Glomerular visceral epithelial cell (primary cell): ENCODE measurements at regions not wholly inside any gene's neighbourhood (a gene's known extent, or its start where the extent isn't known, plus 50 kb on each side); places are given as distances from the start of the nearest gene placed in this dataset.
"Not testable (repeated sequence)": the region's sequence is repeated elsewhere in the genome, so short reads cannot be mapped to it uniquely, and the experiment has no call there.

Source experiments
- DNase-seq: peaks from one replicate; pipeline ENCODE4 v3.0.0-alpha.2; 2016; ENCODE audit errors: extremely low spot score

DNA sequence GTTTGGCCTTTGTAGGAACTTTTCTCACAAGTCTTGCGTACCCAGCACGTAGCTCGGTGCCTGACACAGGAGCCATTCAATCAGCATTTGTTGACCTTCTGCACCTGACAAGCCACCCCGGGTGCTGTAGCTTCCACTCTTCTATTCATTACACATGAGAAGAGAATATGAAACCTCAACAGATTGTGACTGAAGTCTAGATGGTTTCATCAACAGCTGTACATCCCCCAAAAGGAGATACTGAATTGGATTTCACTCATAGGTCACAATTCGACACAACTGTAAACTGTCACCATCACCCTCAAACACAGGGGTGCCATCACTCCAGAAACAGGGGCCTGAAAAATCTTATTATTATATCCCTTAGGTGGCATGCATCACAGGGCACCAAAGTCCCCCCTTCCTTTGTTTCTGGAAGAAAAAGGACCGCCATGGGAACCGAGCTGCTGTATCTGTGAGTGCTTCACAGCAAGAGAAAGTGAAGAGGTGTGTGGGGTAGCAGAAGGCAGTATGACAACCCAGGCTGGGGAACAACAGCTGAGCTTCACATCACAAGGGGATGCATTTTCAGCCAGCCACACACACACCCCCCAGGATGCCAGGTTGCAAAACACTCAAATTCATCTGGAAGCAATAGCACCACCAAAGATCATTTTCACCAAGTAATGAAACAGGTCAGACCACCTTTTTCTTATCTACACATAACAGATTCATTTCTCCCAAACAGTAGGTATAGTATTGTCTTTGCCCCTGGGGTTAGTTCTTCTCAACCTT is 225.7 kb downstream of the TOMM20 start:
- DNase-seq: no peak

DNA sequence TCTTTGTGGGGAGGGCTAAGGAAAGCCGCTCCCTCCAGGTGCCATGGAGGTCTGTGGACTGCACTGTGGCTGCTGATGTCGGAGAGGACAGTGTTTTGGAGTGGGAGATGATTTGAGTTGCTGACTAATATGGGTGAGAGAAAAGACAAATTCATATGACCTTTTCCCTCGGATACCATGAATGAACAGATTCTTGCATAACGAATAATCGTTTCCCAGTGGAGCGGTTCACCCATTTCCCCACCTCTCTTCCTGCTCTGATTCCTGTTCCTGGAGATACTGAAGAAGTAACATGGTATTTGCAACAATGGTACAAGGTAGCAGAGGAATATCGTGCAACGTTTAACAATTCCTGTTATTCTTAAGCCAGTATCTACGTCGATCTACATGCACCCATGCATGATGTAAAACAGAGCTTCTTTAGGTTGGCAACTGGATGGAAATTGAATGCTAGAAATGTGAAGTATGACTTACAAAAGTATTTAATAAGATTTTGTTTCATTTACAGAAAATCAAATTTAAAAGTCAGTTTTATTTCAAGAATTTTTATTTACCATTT is 227.1 kb downstream of the TOMM20 start:
- no peak for DNase-seq

DNA sequence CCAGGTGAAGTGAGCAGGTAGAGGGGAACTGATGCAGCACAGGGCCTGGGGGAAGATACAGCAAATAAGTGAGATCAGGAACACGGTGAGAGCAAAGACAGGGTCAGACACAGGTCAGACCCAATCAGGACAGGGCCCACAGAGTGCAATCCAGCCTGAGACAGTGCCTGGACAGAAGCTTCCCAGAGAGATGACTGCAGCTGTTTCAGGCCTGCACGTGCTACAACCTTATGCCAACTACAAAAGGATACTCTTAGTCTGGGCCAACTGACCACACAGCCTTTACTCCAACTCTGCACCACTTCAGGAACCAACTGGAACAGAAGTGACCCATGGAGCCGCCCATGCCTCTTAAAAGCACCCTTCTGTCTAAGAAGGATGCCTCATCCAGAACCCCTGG is 228.0 kb downstream of the TOMM20 start:
- no peak for DNase-seq

DNA sequence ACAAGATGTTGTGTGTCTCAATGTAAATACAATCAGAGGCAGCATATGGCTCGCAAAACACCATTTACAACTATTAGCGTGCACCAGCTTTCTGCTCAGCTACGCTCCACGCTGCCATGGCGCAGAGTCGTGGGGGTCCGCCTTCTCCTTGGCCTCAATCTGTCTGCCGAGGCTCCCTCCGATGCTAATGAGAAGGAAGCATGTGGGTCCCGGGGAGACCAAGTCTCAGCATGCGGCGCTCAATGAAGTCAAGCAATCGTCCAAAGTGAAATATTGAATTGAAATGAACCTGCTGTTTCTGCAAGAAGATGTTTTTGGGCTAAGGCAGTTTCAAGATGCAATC is 228.9 kb downstream of the TOMM20 start:
- no peak for DNase-seq

DNA sequence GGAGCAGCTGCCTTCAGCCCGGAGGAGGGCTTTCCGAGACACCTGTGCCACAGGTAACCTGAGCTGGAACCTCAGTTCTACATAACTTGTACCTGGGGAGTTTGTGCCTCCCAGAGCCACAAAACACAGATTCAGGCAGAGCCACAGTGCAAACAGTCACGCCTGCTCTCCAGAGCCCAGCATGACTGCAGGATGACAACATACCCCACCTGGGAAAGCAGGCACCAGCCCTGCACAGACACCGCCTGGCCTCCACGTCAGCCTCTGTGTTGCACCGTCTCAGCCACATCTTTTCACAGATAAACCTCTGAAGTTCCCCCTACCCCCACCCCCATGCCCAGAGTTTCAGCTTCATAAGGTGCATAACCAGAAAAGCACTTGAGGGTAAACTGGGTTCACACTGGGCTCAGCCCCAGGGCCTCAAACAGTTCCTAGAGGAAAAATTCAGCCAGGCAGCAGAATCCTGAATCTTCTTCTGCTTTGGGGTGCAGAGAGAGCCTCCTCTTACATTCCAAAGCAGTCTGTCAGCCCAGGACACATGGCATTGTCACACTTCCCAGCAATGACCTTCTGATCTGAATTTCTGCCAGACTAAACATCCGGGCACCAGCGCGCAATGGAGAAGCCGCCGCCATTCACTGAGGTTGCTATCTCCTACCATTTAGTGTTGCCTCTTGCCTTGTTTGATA is 229.5 kb downstream of the TOMM20 start:
- DNase-seq: peak; percentile 40

DNA sequence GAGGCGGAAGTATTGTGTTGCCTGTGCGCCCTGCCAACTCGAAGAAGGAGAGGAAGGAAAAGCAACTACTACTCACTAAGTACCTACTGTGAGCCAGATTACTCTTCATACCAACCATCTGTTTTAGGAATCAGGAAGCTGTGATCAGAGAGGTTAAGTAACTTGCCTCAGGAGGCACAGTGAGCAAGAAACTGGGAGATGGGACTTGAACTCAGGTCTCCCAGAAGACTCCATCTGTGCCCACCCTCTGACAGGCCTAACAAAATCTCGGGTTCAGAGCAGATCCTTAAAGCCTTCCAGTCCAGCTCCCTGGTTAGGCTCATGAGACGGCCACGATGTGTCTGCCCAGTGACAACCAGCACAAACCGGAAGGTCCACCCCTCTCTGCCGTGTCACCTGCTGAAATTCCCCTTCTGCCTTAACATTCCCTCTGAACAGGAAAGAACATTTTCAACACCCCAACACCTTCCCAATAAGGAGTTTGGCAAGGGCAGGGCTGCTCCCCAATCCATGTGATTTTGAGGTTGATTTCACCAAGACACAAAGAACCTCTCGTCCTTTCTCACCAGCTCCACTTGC is 230.1 kb downstream of the TOMM20 start:
- no peak for DNase-seq

DNA sequence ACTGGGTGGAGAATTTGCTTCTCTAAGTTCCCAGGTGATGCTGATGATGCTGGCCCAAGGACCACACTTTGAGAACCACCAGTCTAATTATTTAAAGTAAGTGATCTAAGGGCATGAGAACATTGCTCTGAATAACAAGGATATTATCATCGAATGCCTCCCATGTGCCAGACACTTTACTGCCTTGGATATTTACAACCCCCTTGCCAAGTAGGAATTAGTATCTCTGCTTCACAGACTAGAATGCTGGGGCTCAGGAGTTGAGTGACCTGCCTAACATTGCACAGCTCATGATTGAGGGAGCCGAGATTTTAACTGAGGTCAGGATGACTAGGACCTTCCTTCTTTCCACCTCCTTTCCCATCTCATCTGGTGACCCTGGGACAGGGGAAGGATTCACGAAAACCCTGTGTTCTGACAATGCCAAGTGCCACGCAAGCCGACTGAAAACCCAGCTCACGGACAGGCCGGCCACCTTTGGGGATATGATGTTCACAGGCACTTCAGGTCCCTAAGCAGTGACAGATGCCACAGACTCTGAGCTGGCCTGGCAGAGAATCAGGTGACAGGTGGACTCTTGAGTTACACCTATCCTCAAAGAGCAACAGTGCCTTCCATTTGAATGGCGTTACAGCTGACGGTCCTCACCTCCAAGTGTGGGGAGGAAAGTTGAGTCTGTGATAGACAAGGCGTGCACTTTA is 230.7 kb downstream of the TOMM20 start:
- no peak for DNase-seq

DNA sequence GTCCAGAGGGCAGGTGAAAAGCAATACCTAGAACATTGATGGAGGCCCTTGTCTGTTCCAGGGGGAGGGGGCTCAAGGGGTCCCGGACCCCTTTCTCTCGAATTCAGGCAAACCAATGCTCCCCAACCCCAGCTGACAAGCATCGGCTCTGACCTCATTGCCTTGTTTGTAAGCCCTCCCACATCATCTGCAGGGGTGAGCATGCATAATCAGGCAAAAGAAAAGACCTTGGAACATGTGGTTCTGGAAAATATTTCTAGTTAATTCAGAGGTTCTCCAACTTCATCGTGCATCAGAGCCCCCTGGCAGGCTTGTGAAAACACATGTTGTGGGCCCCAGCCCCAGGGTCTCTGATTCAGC is 231.3 kb downstream of the TOMM20 start:
- no peak for DNase-seq

DNA sequence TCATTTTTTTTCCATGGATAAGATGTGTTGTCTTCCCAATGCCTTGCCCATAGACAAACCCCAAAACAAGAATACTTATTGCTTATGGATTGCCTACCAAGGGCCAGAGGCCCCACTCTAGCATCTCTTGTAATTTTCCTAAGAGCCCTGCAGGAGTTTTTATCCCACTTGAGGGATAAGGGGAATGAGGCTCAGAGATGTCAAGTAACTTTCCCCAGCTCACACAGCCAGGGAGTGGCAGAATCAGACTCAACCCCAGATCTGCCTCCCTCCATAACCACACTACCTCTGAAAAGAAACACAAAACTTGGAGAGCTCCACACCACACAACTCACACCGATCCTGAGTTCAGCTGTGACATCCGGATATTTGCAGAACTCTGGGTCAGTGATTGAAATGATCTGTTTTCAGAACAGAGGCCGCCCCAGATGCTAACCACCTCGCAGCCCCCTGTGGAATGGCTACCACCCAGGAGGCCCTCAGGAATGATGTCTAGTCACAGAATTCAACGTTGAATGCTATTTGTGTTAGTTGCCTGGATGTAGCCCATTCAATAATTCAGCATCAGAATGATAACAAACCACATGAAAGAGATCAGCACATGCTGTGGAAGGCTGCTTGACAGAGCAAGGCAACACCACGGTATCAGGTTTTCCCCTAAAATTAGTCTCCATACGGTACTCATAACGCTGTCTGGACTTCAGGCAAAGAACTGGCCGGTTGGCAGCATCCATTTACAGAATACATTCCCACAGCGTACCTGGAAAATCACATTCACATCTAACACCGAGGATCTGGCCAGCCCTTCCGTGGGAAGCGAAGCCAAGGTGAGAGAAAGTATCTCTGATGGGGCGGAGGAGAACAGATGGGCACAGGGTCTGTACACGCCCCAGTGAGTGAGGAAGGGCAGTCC is 231.9 kb downstream of the TOMM20 start:
- no peak for DNase-seq

DNA sequence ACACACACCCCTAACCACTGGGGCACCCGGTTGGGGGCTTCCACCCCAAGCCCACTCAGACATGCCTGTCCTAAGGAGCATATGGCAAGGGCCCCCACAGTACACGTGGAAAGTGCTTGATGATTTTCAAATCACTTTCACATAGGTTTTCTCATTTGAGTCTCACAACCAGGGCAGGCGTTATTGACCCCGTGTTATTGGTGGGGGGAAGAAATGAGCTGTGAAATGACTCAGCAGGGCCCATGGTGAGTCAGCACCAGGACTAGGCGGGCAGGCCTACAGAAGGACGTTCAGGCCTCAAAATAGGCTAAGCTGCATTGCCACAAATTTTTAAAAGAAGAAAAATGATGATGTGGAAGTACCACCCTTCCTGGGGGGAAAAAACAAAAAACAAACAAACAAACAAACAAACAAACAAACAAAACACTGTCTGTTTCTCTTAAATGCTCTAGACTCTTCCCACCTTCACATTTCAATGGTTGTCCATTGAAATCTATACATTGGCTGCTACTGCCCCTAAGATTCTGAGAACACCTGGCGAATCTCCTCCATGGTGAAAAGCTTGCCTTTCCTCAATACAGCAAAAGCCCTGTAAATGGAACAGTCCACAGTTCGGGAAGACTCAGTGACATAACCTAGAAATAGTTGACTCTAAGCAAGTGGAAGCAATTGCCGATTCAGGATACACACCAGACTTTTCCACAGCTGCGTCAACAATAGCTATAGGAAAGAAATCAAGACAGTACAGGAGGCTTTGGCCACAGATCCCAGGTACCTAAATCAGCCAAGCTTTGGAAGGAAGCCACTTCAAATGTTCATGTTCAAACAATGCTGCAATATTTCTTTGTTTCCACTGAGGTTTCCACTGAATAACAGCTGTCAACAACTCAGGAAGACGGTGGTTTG is 234.7 kb downstream of the TOMM20 start:
- DNase-seq: peak; percentile 72

DNA sequence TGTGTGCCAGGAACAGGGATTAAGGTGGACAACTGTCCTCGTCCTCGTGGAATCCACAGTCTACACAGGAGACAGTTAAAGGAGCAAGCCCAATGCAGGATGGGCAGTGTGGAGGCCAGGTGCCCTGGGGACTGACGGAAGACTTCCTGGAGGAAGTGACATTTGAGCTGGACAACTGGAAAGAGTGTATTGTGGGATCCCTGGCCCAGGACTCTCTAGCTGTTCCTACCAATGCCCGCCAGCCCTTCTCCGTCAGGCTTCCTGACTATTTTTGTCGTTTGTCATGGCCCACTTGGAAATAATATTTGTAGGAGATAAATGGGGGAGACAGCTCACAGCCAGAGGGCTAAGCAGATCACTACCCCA is 235.3 kb downstream of the TOMM20 start:
- DNase-seq: no peak

DNA sequence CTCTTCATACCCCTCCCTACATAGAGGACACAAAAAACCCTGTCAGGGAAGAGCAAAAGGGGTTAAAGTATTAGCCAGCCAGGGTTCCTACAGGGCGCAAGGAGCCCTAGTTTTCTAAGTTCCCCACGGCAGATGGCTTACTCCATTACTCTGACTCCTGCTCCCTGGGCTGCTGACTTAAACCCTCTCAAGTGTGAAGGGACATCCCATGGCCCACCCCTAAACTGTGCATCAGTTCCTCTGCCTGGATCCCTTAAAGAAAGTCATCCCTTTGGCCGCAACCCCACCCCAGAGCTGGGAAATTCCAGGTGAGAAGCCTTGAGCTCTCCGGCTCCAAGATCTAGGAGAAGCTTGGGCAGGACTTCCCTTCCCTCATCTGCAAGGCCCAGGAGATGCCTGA is 236.0 kb downstream of the TOMM20 start:
- DNase-seq: peak; percentile 37

DNA sequence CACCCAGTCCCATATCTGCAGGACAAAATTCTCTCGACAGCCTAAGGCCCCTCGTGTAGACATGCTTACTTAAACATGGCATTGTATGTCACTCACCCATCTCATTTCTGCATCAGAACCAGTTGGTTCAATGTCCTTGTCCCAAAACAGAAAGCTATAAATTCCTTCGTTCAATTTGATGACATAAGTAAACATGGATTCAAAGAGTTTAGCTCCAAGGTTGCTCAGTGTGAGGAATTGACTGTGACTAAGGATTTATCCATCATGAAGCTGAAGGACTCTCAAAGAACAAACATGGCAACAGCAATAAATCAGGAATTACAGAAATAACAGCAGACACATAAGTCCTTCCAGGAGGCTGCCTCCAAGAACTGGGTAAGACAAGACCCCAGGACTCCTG is 237.2 kb downstream of the TOMM20 start:
- DNase-seq: no peak

DNA sequence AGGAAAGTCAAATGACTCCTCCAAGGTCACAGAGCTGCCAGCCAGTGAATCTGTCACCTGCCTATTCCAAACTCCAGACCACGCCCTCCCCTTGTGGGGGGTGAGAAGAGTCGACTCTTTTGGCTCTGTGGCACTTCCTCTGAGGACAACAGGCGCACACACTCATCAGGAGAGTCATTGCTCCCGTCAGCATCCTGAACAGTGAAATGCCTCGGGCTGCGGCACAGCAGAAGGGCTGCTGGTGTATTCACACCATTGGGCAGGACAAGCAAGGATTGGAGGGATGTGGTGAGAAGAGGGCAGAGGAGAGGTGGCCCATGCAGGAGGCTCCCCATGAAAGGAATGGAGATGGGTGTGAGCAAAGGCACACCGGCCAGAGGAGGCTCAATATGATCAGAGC is 239.0 kb downstream of the TOMM20 start:
- no peak for DNase-seq

DNA sequence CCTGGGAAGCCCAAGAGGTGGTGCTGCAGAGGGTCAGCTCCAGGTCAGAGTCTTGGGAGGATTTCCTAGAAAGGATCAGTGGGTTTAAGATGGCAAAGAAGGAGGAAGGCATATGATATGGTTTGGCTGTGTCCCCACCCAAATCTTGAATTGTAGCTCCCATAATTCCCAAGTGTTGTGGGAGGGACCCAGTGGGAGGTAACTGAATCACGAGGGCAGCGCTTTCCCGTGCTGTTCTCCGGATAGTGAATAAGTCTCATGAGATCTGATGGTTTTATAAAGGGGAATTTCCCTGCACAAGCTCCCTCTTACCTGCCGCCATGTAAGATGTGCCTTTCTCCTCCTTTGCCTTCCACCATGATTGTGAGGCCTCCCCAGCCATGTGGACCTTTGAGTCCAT is 240.4 kb downstream of the TOMM20 start:
- DNase-seq: not testable (repeated sequence)

DNA sequence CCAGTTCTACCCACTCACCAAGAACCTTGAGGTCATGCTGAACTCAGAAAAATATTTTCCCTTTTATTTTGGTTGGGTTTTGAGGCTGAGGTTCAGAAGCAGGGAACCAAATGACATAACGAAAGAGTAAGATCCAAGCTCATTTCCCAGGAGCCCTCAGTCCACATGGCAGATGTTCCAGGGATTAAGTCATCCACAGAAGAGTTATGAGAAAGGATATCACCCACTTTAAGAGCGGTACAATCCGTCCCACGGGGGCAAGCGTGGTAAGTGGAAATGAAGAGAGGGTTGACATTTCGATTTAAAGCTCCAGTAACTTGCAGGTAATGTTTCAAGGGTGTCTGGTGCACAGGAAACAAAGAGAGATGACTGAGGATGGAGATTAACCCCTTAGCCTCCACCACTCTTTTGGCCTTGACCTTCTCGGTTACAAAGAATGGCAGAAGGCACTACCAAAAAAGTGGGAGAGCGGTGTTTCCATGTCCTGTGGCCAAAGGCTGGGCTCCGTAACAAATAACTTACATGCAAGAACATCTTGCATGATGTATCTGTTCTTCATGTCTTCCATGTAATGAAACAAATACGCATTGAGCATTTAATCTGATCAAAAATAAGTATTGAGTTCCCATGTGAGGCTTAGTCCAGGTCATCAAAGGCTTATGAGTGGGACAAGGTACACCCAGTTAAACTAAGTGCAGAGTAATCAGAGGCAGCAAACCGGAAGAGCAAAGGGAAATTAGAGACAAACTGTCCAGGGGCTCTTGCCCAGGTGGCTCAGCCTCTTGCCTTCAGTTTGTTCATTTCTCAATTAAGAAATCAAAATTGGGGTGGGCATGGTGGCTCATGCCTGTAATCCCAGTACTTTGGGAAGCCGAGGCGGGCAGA is 241.4 kb downstream of the TOMM20 start:
- no peak for DNase-seq

DNA sequence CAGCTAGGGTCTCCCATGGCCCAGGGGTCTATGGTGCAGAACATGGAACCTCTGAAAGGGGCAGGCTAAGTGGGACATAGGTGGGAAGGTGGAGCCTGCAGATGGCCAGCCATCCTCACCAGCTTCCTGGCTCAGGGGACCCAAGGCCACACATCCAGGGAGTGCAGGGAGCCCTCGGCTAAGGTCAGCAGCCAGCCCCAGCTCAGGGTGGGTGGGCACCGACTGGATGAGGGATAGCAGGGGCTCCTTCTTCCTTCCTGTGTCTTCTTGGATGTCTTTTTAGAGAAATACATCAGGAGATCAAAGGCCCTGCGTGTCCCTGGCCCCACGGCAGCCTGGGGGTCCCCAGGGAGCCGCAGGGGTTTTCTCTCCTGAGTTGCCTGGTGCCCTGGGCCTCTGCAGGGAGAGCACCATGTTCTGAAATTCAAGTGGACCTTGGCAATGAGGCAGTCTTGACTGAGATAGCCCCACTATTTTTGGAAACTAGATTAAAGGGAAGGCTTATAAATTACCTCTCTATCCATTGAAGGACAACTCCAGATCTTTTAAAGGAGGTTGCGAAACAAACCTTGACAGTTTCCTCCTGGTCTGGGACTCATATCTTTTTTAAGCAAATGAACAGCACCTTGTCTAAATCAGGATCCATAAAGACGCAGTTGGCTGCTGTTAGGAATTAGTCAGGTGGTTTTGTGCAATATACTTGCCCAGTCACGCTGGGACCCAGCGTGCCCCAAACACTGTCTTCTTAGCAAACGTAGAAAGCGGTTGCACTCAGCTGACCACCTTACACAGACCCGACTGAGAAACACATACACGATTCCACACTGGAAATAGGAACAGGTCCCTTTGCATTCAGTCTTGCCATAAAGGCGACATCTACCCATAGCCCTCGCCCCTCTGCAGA is 242.3 kb downstream of the TOMM20 start:
- no peak for DNase-seq

DNA sequence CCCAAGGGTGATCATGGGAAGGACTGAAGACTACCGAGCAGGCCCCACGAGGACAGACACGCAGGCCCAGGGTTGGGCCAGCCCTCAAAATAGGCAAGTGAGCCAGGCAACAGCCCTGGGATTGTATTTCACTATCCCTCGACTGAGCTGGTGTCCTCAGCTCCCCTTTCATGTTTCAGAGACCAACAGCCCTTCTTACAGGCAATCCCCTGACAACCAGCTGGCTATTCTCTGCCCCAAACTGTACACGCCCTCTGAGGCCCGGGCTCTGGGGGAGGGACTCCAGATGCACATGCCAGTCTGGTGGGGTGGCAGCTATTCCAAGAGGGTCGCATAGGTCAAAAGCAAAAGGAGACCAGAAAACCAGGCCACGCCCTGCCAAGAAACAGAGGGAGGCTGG is 243.0 kb downstream of the TOMM20 start:
- DNase-seq: no peak
